ENCODE measurements at regions not wholly inside any gene's neighbourhood (a gene's known extent, or its start where the extent isn't known, plus 50 kb on each side); places are given as distances from the start of the nearest gene placed in this dataset.

- DNase-seq, result no peak
- H3K23me2 ChIP-seq (ENCODE audit: insufficient read length, low read depth, low read length, poor library complexity, severe bottlenecking), result no peaks in the 10 kb centered on the region
- no peak overlapping the region for H3K14ac ChIP-seq (ENCODE audit: insufficient read depth, low read length)
- no peak overlapping the region for H3K27ac ChIP-seq (ENCODE audit: insufficient read length, low read depth, low read length)
- H2BK12ac ChIP-seq (ENCODE audit: insufficient read length, low read depth, low read length), result no peak overlapping the region
- no peak overlapping the region for H2BK15ac ChIP-seq (ENCODE audit: low read depth, low read length)
- no peaks in the 10 kb centered on the region for H3K4me1 ChIP-seq (ENCODE audit: insufficient read depth, low read length)
- H2AK5ac ChIP-seq (ENCODE audit: insufficient read length, low read length), result no peak overlapping the region
- Mint-ChIP-seq H3K4me3 (no peak overlapping the region), H3K36me3 (ENCODE audit: insufficient read depth in 1 of 3, low read depth in 3 of 3) (no peaks in the 10 kb centered on the region), H3K27ac (no peak overlapping the region), H3K4me1 (no peaks in the 10 kb centered on the region), H3K27me3 (ENCODE audit: low read depth) (no peaks in the 10 kb centered on the region), H3K9me3 (no peaks in the 10 kb centered on the region)
- no peak overlapping the region for H2BK120ac ChIP-seq (ENCODE audit: low read depth, low read length, poor library complexity, severe bottlenecking)
- no peak overlapping the region for H4K91ac ChIP-seq (ENCODE audit: insufficient read length, low read depth, low read length)
- no peaks in the 10 kb centered on the region for H3K79me2 ChIP-seq (ENCODE audit: insufficient read depth, low read length)
- H3K18ac ChIP-seq (ENCODE audit: insufficient read length, low read depth, low read length), result no peak overlapping the region
- no peak overlapping the region for H3K23ac ChIP-seq (ENCODE audit: insufficient read length, low read depth, low read length)
- no peak overlapping the region for H4K8ac ChIP-seq (replicated peaks; ENCODE audit: insufficient read length, low read depth, low read length)
- no peaks in the 10 kb centered on the region for H3K9me3 ChIP-seq (ENCODE audit: control insufficient read depth, low read depth, low read length)
- no peaks in the 10 kb centered on the region for H3K79me1 ChIP-seq (ENCODE audit: insufficient read depth, low read depth, low read length, poor library complexity, severe bottlenecking)
- H4K20me1 ChIP-seq (ENCODE audit: control insufficient read depth, insufficient read depth, insufficient read length), result no peaks in the 10 kb centered on the region
- no peak overlapping the region for H3K56ac ChIP-seq (ENCODE audit: insufficient read length, low read depth, low read length)
- no peak overlapping the region for H2AFZ ChIP-seq (ENCODE audit: low read length)
- H2BK20ac ChIP-seq (ENCODE audit: low read depth, low read length, poor library complexity, severe bottlenecking), result no peak overlapping the region
- H3K4me2 ChIP-seq (ENCODE audit: insufficient read depth, insufficient read length, low read length), result no peak overlapping the region
- H3T11ph ChIP-seq (ENCODE audit: low read length), result no peak overlapping the region
- no peaks in the 10 kb centered on the region for H3K27me3 ChIP-seq (ENCODE audit: insufficient read depth, low read length)
- H2BK5ac ChIP-seq (ENCODE audit: insufficient read length, low read length), result no peak overlapping the region
- no peak for TF ChIP-seq CTCF (conservative IDR thresholded peaks at IDR 0.05)
- WGBS (ENCODE audit: extremely low coverage, insufficient read length, low lambda C conversion rate), result no CpG with 5 or more reads among the region's 2 CpGs
- no peak overlapping the region for H4K5ac ChIP-seq (ENCODE audit: insufficient read length, low read depth, low read length)
- no peak overlapping the region for H3K9ac ChIP-seq (ENCODE audit: extremely low read depth, insufficient read length, low read length)
- no peak overlapping the region for H3K4ac ChIP-seq (ENCODE audit: low read depth, low read length)
Observed at GRCh38 chr2:144125751-144126150, 394.2 kb downstream of the ZEB2 start.

All from H9 (cell line).